SK-N-SH (cell line): ENCODE measurements at regions not wholly inside any gene's neighbourhood (a gene's known extent, or its start where the extent isn't known, plus 50 kb on each side); places are given as distances from the start of the nearest gene placed in this dataset.

Experiments
- CTCF ChIA-PET: fragments of 300-600, 350-600 bp; formaldehyde crosslinking; extraction: SDS; loops from one replicate; lab custom pipeline; 2021; lab: Yijun Ruan, JAX
- POLR2A ChIA-PET: fragments of 350-600 bp; sonication (Branson Sonifier 250); formaldehyde crosslinking; extraction: SDS; loops from one replicate; lab custom pipeline; 2020; ENCODE audit warnings: antibody characterized with exemption, inconsistent platforms; lab: Yijun Ruan, JAX
- DNase-seq: peaks from one replicate; pipeline ENCODE4 v3.0.0; 2012
- H2AFZ ChIP-seq: fragments of 200-600 bp; sonication (generic); 2 replicates; pipeline ENCODE4 v1.8.1; 2016; ENCODE audit warnings: antibody characterized with exemption, mild to moderate bottlenecking, low read depth
- H3F3A ChIP-seq: fragments of 200-600 bp; sonication (generic); replicated peaks from 2 replicates; pipeline ENCODE3; 2016; ENCODE audit warnings: antibody characterized with exemption, mild to moderate bottlenecking; ENCODE audit not compliant: insufficient read depth
- H3K27ac ChIP-seq, 2 experiments: fragments of 200-500 bp in 1 of 2; fragments of 200-600 bp in 1 of 2; sonication (Bioruptor generic) in 1 of 2; sonication (generic), shearing (Covaris generic) in 1 of 2; 2 replicates each; pipeline versions ENCODE4 v1.5.1 to v1.6.1; 2014 to 2016; ENCODE audit warnings: low read depth in 2 of 2, inconsistent platforms in 1 of 2, low read length in 1 of 2, mild to moderate bottlenecking in 1 of 2, mixed read lengths in 1 of 2
- H3K27me3 ChIP-seq: fragments of 200-600 bp; sonication (generic), shearing (Covaris generic); 2 replicates; pipeline ENCODE4 v1.6.1; 2016; ENCODE audit warnings: mixed run types; ENCODE audit not compliant: insufficient read depth
- H3K36me3 ChIP-seq, 2 experiments: fragments of 200-500 bp in 1 of 2; fragments of 200-600 bp in 1 of 2; sonication (Bioruptor generic) in 1 of 2; sonication (generic) in 1 of 2; replicated peaks in 1 of 2; 2 replicates each; pipeline versions ENCODE3 to v1.5.1; 2014 to 2016; ENCODE audit warnings: low read length in 1 of 2, mild to moderate bottlenecking in 1 of 2; ENCODE audit not compliant: insufficient read depth in 2 of 2, control insufficient read depth in 1 of 2
- H3K4me1 ChIP-seq, 2 experiments: fragments of 200-500 bp in 1 of 2; fragments of 200-600 bp in 1 of 2; sonication (Bioruptor generic) in 1 of 2; sonication (generic), shearing (Covaris generic) in 1 of 2; 2 replicates each; pipeline versions ENCODE4 v1.5.1 to v1.6.1; 2014 to 2016; ENCODE audit warnings: low read depth in 1 of 2, low read length in 1 of 2, mixed run types in 1 of 2; ENCODE audit not compliant: insufficient read depth in 2 of 2, control insufficient read depth in 1 of 2
- H3K4me2 ChIP-seq: fragments of 200-600 bp; sonication (generic), shearing (Covaris generic); 2 replicates; pipeline ENCODE4 v1.6.1; 2017; ENCODE audit warnings: mixed run types
- H3K4me3 ChIP-seq, 2 experiments: fragments of 200-500 bp in 1 of 2; fragments of 200-600 bp in 1 of 2; sonication (Bioruptor generic) in 1 of 2; sonication (generic), shearing (Covaris generic) in 1 of 2; 2 replicates each; pipeline versions ENCODE4 v1.5.1 to v1.8.1; 2014 to 2016; ENCODE audit warnings: low read depth in 2 of 2, inconsistent platforms in 1 of 2, low read length in 1 of 2, mild to moderate bottlenecking in 1 of 2, mixed read lengths in 1 of 2, moderate library complexity in 1 of 2
- H3K79me2 ChIP-seq: fragments of 200-600 bp; sonication (generic); 2 replicates; pipeline ENCODE4 v1.8.1; 2017; ENCODE audit warnings: mild to moderate bottlenecking; ENCODE audit not compliant: insufficient read depth
- H3K9ac ChIP-seq: fragments of 200-600 bp; sonication (generic); 2 replicates; pipeline ENCODE4 v1.6.1; 2017; ENCODE audit warnings: mixed run types
- H3K9me2 ChIP-seq: fragments of 200-600 bp; sonication (generic); 2 replicates; pipeline ENCODE4 v1.6.1; 2017; ENCODE audit warnings: mixed run types
- H3K9me3 ChIP-seq: fragments of 200-600 bp; sonication (generic); 2 replicates; pipeline ENCODE4 v1.6.1; 2017; ENCODE audit warnings: mixed run types, mild to moderate bottlenecking, moderate library complexity
- H4K20me1 ChIP-seq: fragments of 200-600 bp; sonication (generic); 2 replicates; pipeline ENCODE4 v1.6.1; 2017; ENCODE audit warnings: mild to moderate bottlenecking, mixed run types; ENCODE audit not compliant: insufficient read depth
- CHD2 ChIP-seq: fragments of 150-350 bp; IDR thresholded peaks from 2 replicates; pipeline ENCODE4 v1.6.1; 2018; ENCODE audit warnings: low read length; ENCODE audit not compliant: partially characterized antibody
- CTCF ChIP-seq: fragments of 200-600 bp; sonication (generic); IDR thresholded peaks from 2 replicates; pipeline ENCODE4 v1.6.1; 2017; ENCODE audit warnings: antibody characterized with exemption, mild to moderate bottlenecking, moderate library complexity
- EP300 ChIP-seq, 2 experiments: IDR thresholded peaks; 2 replicates each; pipeline versions ENCODE4 v1.4.0 to v1.6.1; 2012; ENCODE audit warnings: borderline replicate concordance in 1 of 2, low read depth in 1 of 2, low read length in 1 of 2
- FOXM1 ChIP-seq: IDR thresholded peaks from 2 replicates; pipeline ENCODE4 v1.4.0; 2012; ENCODE audit warnings: low read depth, mild to moderate bottlenecking
- GATA2 ChIP-seq: sonication (generic); formaldehyde crosslinking; IDR thresholded peaks from 2 replicates; pipeline ENCODE4 v1.5.0; 2020; ENCODE audit warnings: mild to moderate bottlenecking, missing genetic modification reagents
- MEF2A ChIP-seq: IDR thresholded peaks from 2 replicates; pipeline ENCODE4 v1.4.0; 2012; ENCODE audit warnings: low read depth, borderline replicate concordance
- NRF1 ChIP-seq: IDR thresholded peaks from 2 replicates; pipeline ENCODE4 v1.6.1; 2012; ENCODE audit warnings: low read depth, mild to moderate bottlenecking, low read length
- PBX3 ChIP-seq: IDR thresholded peaks from 2 replicates; pipeline ENCODE4; 2012
- POLR2AphosphoS5 ChIP-seq: IDR thresholded peaks from 2 replicates; pipeline ENCODE4 v1.6.1; 2012; ENCODE audit warnings: low read depth, low read length
- REST ChIP-seq: IDR thresholded peaks from 2 replicates; pipeline ENCODE4 v1.6.1; 2012; ENCODE audit warnings: mild to moderate bottlenecking, low read depth, low read length, moderate library complexity
- RXRA ChIP-seq: IDR thresholded peaks from 2 replicates; pipeline ENCODE4 v1.4.0; 2012; ENCODE audit warnings: low read depth, mild to moderate bottlenecking, borderline replicate concordance
- TAF1 ChIP-seq: IDR thresholded peaks from 2 replicates; pipeline ENCODE4 v1.6.1; 2012; ENCODE audit warnings: low read depth, mild to moderate bottlenecking, low read length, moderate library complexity, borderline replicate concordance
- TCF12 ChIP-seq: IDR thresholded peaks from 2 replicates; pipeline ENCODE4 v1.4.0; 2012
- TEAD4 ChIP-seq: IDR thresholded peaks from 2 replicates; pipeline ENCODE4 v1.4.0; 2012; ENCODE audit warnings: mild to moderate bottlenecking, borderline replicate concordance; ENCODE audit not compliant: insufficient read depth
- USF1 ChIP-seq: IDR thresholded peaks from 2 replicates; pipeline ENCODE4 v1.4.0; 2012; ENCODE audit warnings: low read depth, borderline replicate concordance
- ZBTB33 ChIP-seq: IDR thresholded peaks from 2 replicates; pipeline ENCODE4 v1.4.0; 2012; ENCODE audit warnings: low read depth, borderline replicate concordance
- WGBS: methylation state at CpG from one replicate; pipeline ENCODE4 v1.1.6; 2017; ENCODE audit warnings: low lambda C conversion rate; 5-methylcytosine and 5-hydroxymethylcytosine counted together

- Histone ChIP-seq H3K9me2 (no peaks in the 10 kb centered on the region), H4K20me1 (no peaks in the 10 kb centered on the region), H3K4me1 (no peaks in the 10 kb centered on the region), H3F3A (no peaks in the 10 kb centered on the region), H3K4me2 (no peak overlapping the region), H3K4me3 (no peak overlapping the region), H3K27me3 (no peaks in the 10 kb centered on the region), H3K9me3 (no peaks in the 10 kb centered on the region), H3K9ac (no peak overlapping the region), H3K36me3 (no peaks in the 10 kb centered on the region), H2AFZ (no peak overlapping the region), H3K79me2 (no peaks in the 10 kb centered on the region), H3K27ac (no peak overlapping the region)
- no peak for TF ChIP-seq POLR2AphosphoS5
- TF ChIP-seq RXRA: no peak
- no peak for TF ChIP-seq TAF1
- TF ChIP-seq REST: no peak
- TF ChIP-seq USF1: no peak
- TF ChIP-seq MEF2A: no peak
- TF ChIP-seq TEAD4: no peak
- no peak for TF ChIP-seq NRF1
- no peak for TF ChIP-seq FOXM1
- no peak for TF ChIP-seq ZBTB33
- no peak for TF ChIP-seq GATA2 (CRISPR knock-in tag)
- TF ChIP-seq TCF12: no peak
- no peak for TF ChIP-seq EP300 (IDR thresholded peaks at IDR 0.05; ENCODE audit: borderline replicate concordance in 1 of 2, low read depth in 1 of 2, low read length in 1 of 2)
- TF ChIP-seq CHD2: no peak
- no peak for TF ChIP-seq CTCF
- no peak for TF ChIP-seq PBX3
- POLR2A ChIA-PET: no interaction called here
- CTCF ChIA-PET: no interaction called here
- 20% methylated on average over 6 of the region's 6 CpGs for WGBS
- no peak for DNase-seq
Observed at GRCh38 chr10:130515670-130516069, 379.5 kb downstream of the GLRX3 start.
